ENCODE measurements at regions not wholly inside any gene's neighbourhood (a gene's known extent, or its start where the extent isn't known, plus 50 kb on each side); places are given as distances from the start of the nearest gene placed in this dataset.

- Histone ChIP-seq H3K9me2 (ENCODE audit: low read depth, low read length) (no peaks in the 10 kb centered on the region), H4K20me1 (ENCODE audit: insufficient read depth, low read length) (no peaks in the 10 kb centered on the region), H3K9me3 (ENCODE audit: low read length) (no peaks in the 10 kb centered on the region), H3K4me1 (ENCODE audit: insufficient read depth, low read length, severe bottlenecking) (no peaks in the 10 kb centered on the region), H3K27ac (ENCODE audit: low read depth, low read length, poor library complexity, severe bottlenecking) (no peak overlapping the region), H3K4me3 (ENCODE audit: low read depth, low read length, poor library complexity, severe bottlenecking) (no peak overlapping the region), H3K27me3 (ENCODE audit: insufficient read depth, low read length) (no peaks in the 10 kb centered on the region), H2AFZ (ENCODE audit: low read length) (no peak overlapping the region), H3K79me2 (ENCODE audit: insufficient read depth, low read length) (no peaks in the 10 kb centered on the region; the same call in 1 of the 2 replicates), H3K9ac (ENCODE audit: low read length) (no peak overlapping the region), H3K4me2 (ENCODE audit: low read length) (no peak overlapping the region), H3K36me3 (ENCODE audit: insufficient read depth, low read length) (no peaks in the 10 kb centered on the region), H3F3A (ENCODE audit: insufficient read depth, low read length) (no peaks in the 10 kb centered on the region)
- no peak for TF ChIP-seq EZH2 (IDR thresholded peaks at IDR 0.05; ENCODE audit: borderline replicate concordance, low read length)
- no peak for TF ChIP-seq CTCF (IDR thresholded peaks at IDR 0.05; ENCODE audit: low read length)
These were observed 147.4 kb downstream of the RASSF9 start for GRCh38 chr12:85688837-85689236.

GRCh38 chr12:85690146-85690545, 146.1 kb downstream of the RASSF9 start:
- Histone ChIP-seq H3K79me2 (ENCODE audit: insufficient read depth, low read length) (no peaks in the 10 kb centered on the region), H3K27me3 (ENCODE audit: insufficient read depth, low read length) (no peaks in the 10 kb centered on the region), H3K9me2 (ENCODE audit: low read depth, low read length) (no peaks in the 10 kb centered on the region), H3K9ac (ENCODE audit: low read length) (no peak overlapping the region), H3K36me3 (ENCODE audit: insufficient read depth, low read length) (no peaks in the 10 kb centered on the region), H3K4me2 (ENCODE audit: low read length) (no peak overlapping the region), H3F3A (ENCODE audit: insufficient read depth, low read length) (no peaks in the 10 kb centered on the region), H2AFZ (ENCODE audit: low read length) (no peak overlapping the region), H3K27ac (ENCODE audit: low read depth, low read length, poor library complexity, severe bottlenecking) (no peak overlapping the region), H3K4me3 (ENCODE audit: low read depth, low read length, poor library complexity, severe bottlenecking) (no peak overlapping the region), H3K9me3 (ENCODE audit: low read length) (no peaks in the 10 kb centered on the region), H3K4me1 (ENCODE audit: insufficient read depth, low read length, severe bottlenecking) (no peaks in the 10 kb centered on the region), H4K20me1 (ENCODE audit: insufficient read depth, low read length) (no peaks in the 10 kb centered on the region)
- TF ChIP-seq CTCF (IDR thresholded peaks at IDR 0.05; ENCODE audit: low read length) (no peak), EZH2 (IDR thresholded peaks at IDR 0.05; ENCODE audit: borderline replicate concordance, low read length) (no peak)

GRCh38 chr12:85693093-85693665, 143.0 kb downstream of the RASSF9 start:
- no peak overlapping the region for H2AFZ ChIP-seq (ENCODE audit: low read length)
- H3K9ac ChIP-seq (ENCODE audit: low read length): no peak overlapping the region
- no peaks in the 10 kb centered on the region for H3K27me3 ChIP-seq (ENCODE audit: insufficient read depth, low read length)
- no peak overlapping the region for H3K4me3 ChIP-seq (ENCODE audit: low read depth, low read length, poor library complexity, severe bottlenecking)
- no peaks in the 10 kb centered on the region for H3K9me3 ChIP-seq (ENCODE audit: low read length)
- no peaks in the 10 kb centered on the region for H3K79me2 ChIP-seq (ENCODE audit: insufficient read depth, low read length)
- no peaks in the 10 kb centered on the region for H3K36me3 ChIP-seq (ENCODE audit: insufficient read depth, low read length)
- H3K9me2 ChIP-seq (ENCODE audit: low read depth, low read length): no peaks in the 10 kb centered on the region
- no peak overlapping the region for H3K4me2 ChIP-seq (ENCODE audit: low read length)
- no peaks in the 10 kb centered on the region for H3F3A ChIP-seq (ENCODE audit: insufficient read depth, low read length)
- H3K4me1 ChIP-seq (ENCODE audit: insufficient read depth, low read length, severe bottlenecking): no peaks in the 10 kb centered on the region
- TF ChIP-seq EZH2 (IDR thresholded peaks at IDR 0.05; ENCODE audit: borderline replicate concordance, low read length) (no peak), CTCF (IDR thresholded peaks at IDR 0.05; ENCODE audit: low read length) (no peak)
- no peak overlapping the region for H3K27ac ChIP-seq (ENCODE audit: low read depth, low read length, poor library complexity, severe bottlenecking)
- no peaks in the 10 kb centered on the region for H4K20me1 ChIP-seq (ENCODE audit: insufficient read depth, low read length)
